ENCODE measurements at regions not wholly inside any gene's neighbourhood (a gene's known extent, or its start where the extent isn't known, plus 50 kb on each side); places are given as distances from the start of the nearest gene placed in this dataset.

- H3K4me3 ChIP-seq (ENCODE audit: low read length in 2 of 2) = no peak overlapping the region
- H3K9me3 Mint-ChIP-seq = peaks cover 0 to 8% (median 4%) of the 10 kb centered on the region in 8 donors
- H3K36me3 Mint-ChIP-seq = no peaks in the 10 kb centered on the region
- no peaks in the 10 kb centered on the region for H3K36me3 ChIP-seq (ENCODE audit: insufficient read depth, low read length)
- H3K27me3 ChIP-seq (ENCODE audit: insufficient read depth, low read length) = no peaks in the 10 kb centered on the region
- no peaks in the 10 kb centered on the region for H3K4me1 Mint-ChIP-seq
- POLR2A ChIA-PET (ENCODE audit: partially characterized antibody) = no interaction called here
- H3K4me1 ChIP-seq (ENCODE audit: insufficient read depth, low read length) = no peaks in the 10 kb centered on the region
- no peaks in the 10 kb centered on the region for H3K27me3 Mint-ChIP-seq
- no peak for DNase-seq
- H3K27ac Mint-ChIP-seq = no peak overlapping the region
- peaks cover 0 to 6% of the 10 kb centered on the region in 2 donors for H3K9me3 ChIP-seq (ENCODE audit: control insufficient read depth in 1 of 2, low read length in 2 of 2)
- CTCF ChIA-PET (ENCODE audit: partially characterized antibody) = interaction anchor here (1.7 kb wide), 1 partner anchor 12 kb away, joined by 4 read pairs; no protein-coding TSS in a partner anchor
- no peak overlapping the region for H3K27ac ChIP-seq (ENCODE audit: low read depth, low read length)
- no peak overlapping the region for H3K4me3 Mint-ChIP-seq
- intact Hi-C loops (cut with micrococcal nuclease) = no loop called here
Observed at GRCh38 chr6:92125681-92126080, 1293.7 kb downstream of the EPHA7 start.

GRCh38 chr6:92124200-92124651, 1295.1 kb downstream of the EPHA7 start:
- no peak overlapping the region for H3K4me3 Mint-ChIP-seq
- intact Hi-C loops (cut with micrococcal nuclease) = no loop called here
- ChIA-PET POLR2A (ENCODE audit: partially characterized antibody) (no interaction called here), CTCF (ENCODE audit: partially characterized antibody) (interaction anchor here (1.7 kb wide), 1 partner anchor 10 kb away, joined by 4 read pairs; no protein-coding TSS in a partner anchor)
- no peak overlapping the region for H3K27ac Mint-ChIP-seq
- Histone ChIP-seq H3K4me1 (ENCODE audit: insufficient read depth, low read length) (no peaks in the 10 kb centered on the region), H3K27me3 (ENCODE audit: insufficient read depth, low read length) (no peaks in the 10 kb centered on the region), H3K9me3 (ENCODE audit: control insufficient read depth in 1 of 2, low read length in 2 of 2) (peaks cover 0 to 6% of the 10 kb centered on the region in 2 donors), H3K4me3 (ENCODE audit: low read length in 2 of 2) (no peak overlapping the region), H3K27ac (ENCODE audit: low read depth, low read length) (no peak overlapping the region), H3K36me3 (ENCODE audit: insufficient read depth, low read length) (no peaks in the 10 kb centered on the region)
- H3K9me3 Mint-ChIP-seq = peaks cover 0 to 13% (median 3%) of the 10 kb centered on the region in 8 donors
- no peaks in the 10 kb centered on the region for H3K36me3 Mint-ChIP-seq
- no peaks in the 10 kb centered on the region for H3K4me1 Mint-ChIP-seq
- H3K27me3 Mint-ChIP-seq = no peaks in the 10 kb centered on the region
- no peak for DNase-seq

- Mint-ChIP-seq H3K27ac (no peak overlapping the region), H3K4me3 (no peak overlapping the region), H3K4me1 (no peaks in the 10 kb centered on the region), H3K9me3 (peaks cover 0 to 6% (median 2%) of the 10 kb centered on the region in 8 donors), H3K27me3 (no peaks in the 10 kb centered on the region), H3K36me3 (no peaks in the 10 kb centered on the region)
- Histone ChIP-seq H3K4me1 (ENCODE audit: insufficient read depth, low read length) (no peaks in the 10 kb centered on the region), H3K27me3 (ENCODE audit: insufficient read depth, low read length) (no peaks in the 10 kb centered on the region), H3K27ac (ENCODE audit: low read depth, low read length) (no peak overlapping the region), H3K36me3 (ENCODE audit: insufficient read depth, low read length) (no peaks in the 10 kb centered on the region), H3K9me3 (ENCODE audit: control insufficient read depth in 1 of 2, low read length in 2 of 2) (peaks cover 0 to 6% of the 10 kb centered on the region in 2 donors), H3K4me3 (ENCODE audit: low read length in 2 of 2) (no peak overlapping the region)
- POLR2A ChIA-PET (ENCODE audit: partially characterized antibody) = no interaction called here
- no peak for DNase-seq
- CTCF ChIA-PET (ENCODE audit: partially characterized antibody) = no interaction called here
- intact Hi-C loops (cut with micrococcal nuclease) = no loop called here
Observed at GRCh38 chr6:92122746-92123145, 1296.6 kb downstream of the EPHA7 start.

- Mint-ChIP-seq H3K9me3 (peaks cover 0 to 4% (median 2%) of the 10 kb centered on the region in 8 donors), H3K27ac (no peak overlapping the region), H3K36me3 (no peaks in the 10 kb centered on the region), H3K4me1 (no peaks in the 10 kb centered on the region), H3K27me3 (no peaks in the 10 kb centered on the region), H3K4me3 (no peak overlapping the region)
- intact Hi-C loops (cut with micrococcal nuclease) = no loop called here
- Histone ChIP-seq H3K4me3 (ENCODE audit: low read length in 2 of 2) (no peak overlapping the region), H3K4me1 (ENCODE audit: insufficient read depth, low read length) (no peaks in the 10 kb centered on the region), H3K27ac (ENCODE audit: low read depth, low read length) (no peak overlapping the region), H3K36me3 (ENCODE audit: insufficient read depth, low read length) (no peaks in the 10 kb centered on the region), H3K27me3 (ENCODE audit: insufficient read depth, low read length) (no peaks in the 10 kb centered on the region), H3K9me3 (ENCODE audit: control insufficient read depth in 1 of 2, low read length in 2 of 2) (peaks cover 0 to under 1% of the 10 kb centered on the region in 2 donors)
- DNase-seq = no peak
- ChIA-PET POLR2A (ENCODE audit: partially characterized antibody) (no interaction called here), CTCF (ENCODE audit: partially characterized antibody) (no interaction called here)
Observed at GRCh38 chr6:92121228-92121627, 1298.1 kb downstream of the EPHA7 start.

GRCh38 chr6:92117800-92118199, 1301.6 kb downstream of the EPHA7 start:
- intact Hi-C loops (cut with micrococcal nuclease) = no loop called here
- no peak overlapping the region for H3K27ac Mint-ChIP-seq
- H3K4me3 ChIP-seq (ENCODE audit: low read length in 2 of 2) = no peak overlapping the region

GRCh38 chr6:92114797-92115196, 1304.6 kb downstream of the EPHA7 start:
- H3K27me3 Mint-ChIP-seq = no peaks in the 10 kb centered on the region
- Histone ChIP-seq H3K4me3 (ENCODE audit: low read length in 2 of 2) (no peak overlapping the region), H3K36me3 (ENCODE audit: insufficient read depth, low read length) (no peaks in the 10 kb centered on the region), H3K27me3 (ENCODE audit: insufficient read depth, low read length) (no peaks in the 10 kb centered on the region), H3K9me3 (ENCODE audit: control insufficient read depth in 1 of 2, low read length in 2 of 2) (no peaks in the 10 kb centered on the region), H3K27ac (ENCODE audit: low read depth, low read length) (no peak overlapping the region), H3K4me1 (ENCODE audit: insufficient read depth, low read length) (no peaks in the 10 kb centered on the region)
- H3K27ac Mint-ChIP-seq = no peak overlapping the region
- no peaks in the 10 kb centered on the region for H3K36me3 Mint-ChIP-seq
- DNase-seq = no peak
- POLR2A ChIA-PET (ENCODE audit: partially characterized antibody) = no interaction called here
- peaks cover 0 to 7% (median 3%) of the 10 kb centered on the region in 8 donors for H3K9me3 Mint-ChIP-seq
- no peak overlapping the region for H3K4me3 Mint-ChIP-seq
- CTCF ChIA-PET (ENCODE audit: partially characterized antibody) = interaction anchor here (2.2 kb wide), 1 partner anchor 10 kb away, joined by 4 read pairs; no protein-coding TSS in a partner anchor
- intact Hi-C loops (cut with micrococcal nuclease) = no loop called here
- H3K4me1 Mint-ChIP-seq = no peaks in the 10 kb centered on the region

More at GRCh38 chr6:92117800-92118199, 1301.6 kb downstream of the EPHA7 start:
- Histone ChIP-seq H3K9me3 (ENCODE audit: control insufficient read depth in 1 of 2, low read length in 2 of 2) (no peaks in the 10 kb centered on the region), H3K4me1 (ENCODE audit: insufficient read depth, low read length) (no peaks in the 10 kb centered on the region), H3K27me3 (ENCODE audit: insufficient read depth, low read length) (no peaks in the 10 kb centered on the region), H3K27ac (ENCODE audit: low read depth, low read length) (no peak overlapping the region), H3K36me3 (ENCODE audit: insufficient read depth, low read length) (no peaks in the 10 kb centered on the region)
- Mint-ChIP-seq H3K4me1 (no peaks in the 10 kb centered on the region), H3K9me3 (peaks cover 0 to 5% (median 1%) of the 10 kb centered on the region in 8 donors), H3K36me3 (no peaks in the 10 kb centered on the region), H3K27me3 (no peaks in the 10 kb centered on the region), H3K4me3 (no peak overlapping the region)
- DNase-seq = no peak
- ChIA-PET CTCF (ENCODE audit: partially characterized antibody) (no interaction called here), POLR2A (ENCODE audit: partially characterized antibody) (no interaction called here)

GRCh38 chr6:92114091-92114675, 1305.2 kb downstream of the EPHA7 start:
- Mint-ChIP-seq H3K27ac (no peak overlapping the region), H3K4me3 (no peak overlapping the region), H3K4me1 (no peaks in the 10 kb centered on the region), H3K36me3 (no peaks in the 10 kb centered on the region), H3K9me3 (peaks cover 0 to 7% (median 3%) of the 10 kb centered on the region in 8 donors), H3K27me3 (no peaks in the 10 kb centered on the region)
- Histone ChIP-seq H3K9me3 (ENCODE audit: control insufficient read depth in 1 of 2, low read length in 2 of 2) (no peaks in the 10 kb centered on the region), H3K4me3 (ENCODE audit: low read length in 2 of 2) (no peak overlapping the region), H3K36me3 (ENCODE audit: insufficient read depth, low read length) (no peaks in the 10 kb centered on the region), H3K4me1 (ENCODE audit: insufficient read depth, low read length) (no peaks in the 10 kb centered on the region), H3K27ac (ENCODE audit: low read depth, low read length) (no peak overlapping the region), H3K27me3 (ENCODE audit: insufficient read depth, low read length) (no peaks in the 10 kb centered on the region)
- no peak for DNase-seq
- ChIA-PET POLR2A (ENCODE audit: partially characterized antibody) (no interaction called here), CTCF (ENCODE audit: partially characterized antibody) (interaction anchor here (2.2 kb wide), 1 partner anchor 11 kb away, joined by 4 read pairs; no protein-coding TSS in a partner anchor)
- intact Hi-C loops (cut with micrococcal nuclease) = no loop called here
